GM18861 (cell line): ENCODE measurements at regions not wholly inside any gene's neighbourhood (a gene's known extent, or its start where the extent isn't known, plus 50 kb on each side); places are given as distances from the start of the nearest gene placed in this dataset.
"Not testable (repeated sequence)": the region's sequence is repeated elsewhere in the genome, so short reads cannot be mapped to it uniquely, and the experiment has no call there.

Source experiments
- ATAC-seq: cut with Tn5 transposase; IDR thresholded peaks from one replicate; pipeline ENCODE4 v1.9.1; 2021; ENCODE audit not compliant: unreplicated experiment

DNA sequence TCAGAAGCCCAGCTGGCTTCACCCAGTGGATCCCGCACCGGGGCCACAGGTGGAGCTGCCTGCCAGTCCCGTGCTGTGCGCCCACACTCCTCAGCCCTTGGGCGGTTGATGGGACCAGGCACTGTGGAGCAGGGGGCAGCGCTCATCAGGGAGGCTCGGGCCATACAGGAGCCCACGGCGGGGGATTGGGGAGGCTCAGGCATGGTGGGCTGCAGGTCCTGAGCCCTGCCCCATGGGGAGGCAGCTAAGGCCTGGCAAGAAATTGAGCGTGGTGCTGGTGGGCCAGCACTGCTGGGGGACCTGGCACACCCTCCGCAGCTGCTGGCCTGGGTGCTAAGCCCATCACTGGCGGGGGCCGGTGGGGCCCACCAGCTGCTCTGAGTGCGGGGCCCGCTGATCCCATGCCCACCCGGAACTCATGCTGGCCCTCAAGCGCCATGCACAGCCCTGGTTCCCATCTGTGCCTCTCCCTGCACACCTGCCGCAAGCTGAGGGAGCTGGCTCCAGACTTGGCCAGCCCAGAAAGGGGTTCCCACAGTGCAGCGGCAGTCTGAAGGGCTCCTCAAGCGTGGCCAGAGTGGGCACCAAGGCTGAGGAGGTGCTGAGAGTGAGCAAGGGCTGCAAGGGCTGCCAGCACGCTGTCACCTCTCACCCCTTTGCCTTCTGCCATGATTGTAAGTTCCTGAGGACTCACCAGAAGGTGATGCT is 705.1 kb downstream of the STPG2 start:
- not testable (repeated sequence) for ATAC-seq

DNA sequence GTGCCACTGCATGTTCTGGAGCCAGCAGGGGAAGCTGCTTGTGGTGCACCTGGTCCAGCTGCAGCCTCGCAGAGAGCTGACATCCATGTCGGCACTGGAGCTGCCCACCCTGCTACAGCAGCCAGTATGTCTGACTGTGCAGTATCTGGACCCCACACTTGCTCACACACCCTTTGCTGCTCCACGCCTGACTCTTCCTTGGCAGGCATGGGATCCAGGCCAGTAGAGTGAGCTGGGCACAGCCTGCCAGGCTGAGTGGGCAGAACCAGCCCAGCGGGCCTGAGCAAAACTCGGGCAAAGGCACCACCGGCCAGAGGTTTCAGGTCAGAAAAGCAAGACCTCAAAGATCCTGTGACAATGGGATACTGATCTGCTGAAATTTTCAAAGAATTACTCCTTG is 690.1 kb downstream of the STPG2 start:
- ATAC-seq: no peak

DNA sequence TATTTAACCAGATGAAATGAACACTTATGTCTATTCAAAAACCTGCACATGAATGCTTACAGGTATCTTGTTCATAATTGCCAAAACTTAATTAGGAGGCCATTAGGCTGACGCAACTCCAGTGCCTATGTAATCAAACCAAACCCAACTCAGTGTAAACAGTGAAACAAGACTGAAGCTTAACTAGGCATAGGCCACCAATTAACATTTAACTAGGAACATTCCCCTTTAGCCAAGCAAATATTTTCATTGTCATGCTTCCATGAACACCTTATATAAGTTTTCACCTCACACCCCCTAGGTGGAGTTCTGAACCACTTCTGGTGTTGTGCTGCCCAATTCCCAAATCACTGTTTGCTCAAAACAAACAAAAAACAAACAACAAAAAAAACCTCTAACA is 686.0 kb downstream of the STPG2 start:
- ATAC-seq: no peak

DNA sequence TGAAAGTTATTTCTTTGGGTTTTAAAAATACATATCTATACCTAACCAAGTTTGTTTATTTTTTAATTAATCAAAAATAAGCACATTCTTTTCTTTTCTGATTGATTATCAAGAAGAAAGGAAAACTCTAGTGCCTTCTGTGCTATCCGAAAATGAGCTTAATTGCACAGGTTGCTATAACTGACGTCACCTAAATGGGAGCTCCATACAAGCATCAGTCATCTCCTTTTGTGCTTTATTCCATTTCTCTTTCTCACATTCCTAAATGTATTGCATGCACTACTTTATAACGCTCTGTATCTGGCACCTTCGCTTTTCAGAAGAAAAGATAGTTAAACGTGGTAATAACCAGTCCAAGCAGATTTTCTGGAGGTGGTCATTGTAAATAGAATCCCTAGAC is 675.0 kb downstream of the STPG2 start:
- ATAC-seq: no peak

DNA sequence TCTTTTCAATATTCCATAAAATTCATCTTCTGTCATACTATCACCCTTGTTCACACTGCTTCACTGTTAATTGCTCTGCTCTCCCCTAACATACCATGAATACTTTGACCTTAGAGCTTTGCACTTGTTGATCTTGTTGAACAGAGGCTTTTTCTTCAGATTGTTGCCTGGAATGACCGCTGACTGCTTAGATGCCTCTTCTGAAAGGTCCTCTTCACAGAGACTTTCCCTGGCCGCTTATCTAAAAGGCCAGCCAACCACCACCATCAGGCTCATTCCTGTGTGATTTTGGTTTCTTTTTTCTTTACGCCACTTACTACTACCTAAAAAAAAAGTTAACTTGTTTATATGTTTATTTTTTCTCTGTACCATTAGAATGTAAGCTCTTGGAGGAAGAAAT is 667.7 kb downstream of the STPG2 start:
- no peak for ATAC-seq

DNA sequence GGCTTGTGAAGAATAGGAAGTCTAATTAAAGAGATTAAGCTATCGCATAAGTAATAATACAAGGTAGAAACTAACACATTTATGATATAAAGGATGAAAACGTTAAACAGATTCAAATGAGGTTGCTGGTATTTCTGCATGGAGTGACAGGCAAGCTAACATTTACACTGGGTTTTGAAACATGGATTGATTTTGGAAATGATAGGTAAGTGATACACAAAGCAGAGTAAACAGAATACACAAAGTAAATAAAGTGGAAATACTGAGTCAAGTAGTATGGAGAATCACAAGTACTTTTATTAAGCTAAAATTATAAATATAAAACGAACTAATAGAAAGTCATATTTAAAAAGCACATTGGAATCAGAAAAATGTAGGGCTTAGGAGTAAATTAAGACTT is 665.3 kb downstream of the STPG2 start:
- ATAC-seq: no peak

DNA sequence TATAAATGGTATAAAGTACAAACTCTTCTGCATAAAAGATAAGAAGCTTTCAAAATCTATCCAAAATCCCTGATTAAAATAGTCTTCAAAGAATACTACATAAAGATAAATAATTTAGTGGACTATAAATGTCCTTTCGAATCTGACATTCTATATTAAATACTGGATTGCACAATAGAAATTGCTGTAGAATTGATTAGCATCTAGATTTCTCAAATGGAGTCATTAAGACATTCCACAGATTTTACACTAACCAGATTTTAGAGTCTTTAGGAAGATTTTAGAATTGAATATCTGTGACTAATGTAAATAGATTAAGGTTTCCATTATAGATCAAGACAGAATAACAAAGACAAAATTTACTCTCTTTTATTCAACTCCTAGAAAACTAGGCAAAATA is 663.9 kb downstream of the STPG2 start:
- no peak for ATAC-seq

DNA sequence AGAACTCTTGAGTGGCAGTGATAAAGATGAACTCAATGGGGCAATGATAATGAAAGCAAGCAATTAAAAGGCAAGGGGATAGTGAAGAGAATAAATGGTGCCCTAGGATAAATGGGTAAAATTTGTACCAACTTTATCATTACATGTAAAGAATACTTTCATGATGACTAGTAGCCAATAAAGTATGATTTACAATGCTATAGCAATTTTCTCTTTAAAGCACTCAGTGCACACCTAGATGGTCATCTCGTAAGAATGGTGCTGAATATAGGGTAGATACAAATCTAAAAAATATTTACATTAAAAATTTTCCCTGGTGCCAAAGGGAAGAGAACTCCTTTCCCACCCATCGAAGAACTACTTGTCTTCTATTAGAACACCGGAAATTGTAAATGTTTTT is 651.4 kb downstream of the STPG2 start:
- ATAC-seq: no peak

DNA sequence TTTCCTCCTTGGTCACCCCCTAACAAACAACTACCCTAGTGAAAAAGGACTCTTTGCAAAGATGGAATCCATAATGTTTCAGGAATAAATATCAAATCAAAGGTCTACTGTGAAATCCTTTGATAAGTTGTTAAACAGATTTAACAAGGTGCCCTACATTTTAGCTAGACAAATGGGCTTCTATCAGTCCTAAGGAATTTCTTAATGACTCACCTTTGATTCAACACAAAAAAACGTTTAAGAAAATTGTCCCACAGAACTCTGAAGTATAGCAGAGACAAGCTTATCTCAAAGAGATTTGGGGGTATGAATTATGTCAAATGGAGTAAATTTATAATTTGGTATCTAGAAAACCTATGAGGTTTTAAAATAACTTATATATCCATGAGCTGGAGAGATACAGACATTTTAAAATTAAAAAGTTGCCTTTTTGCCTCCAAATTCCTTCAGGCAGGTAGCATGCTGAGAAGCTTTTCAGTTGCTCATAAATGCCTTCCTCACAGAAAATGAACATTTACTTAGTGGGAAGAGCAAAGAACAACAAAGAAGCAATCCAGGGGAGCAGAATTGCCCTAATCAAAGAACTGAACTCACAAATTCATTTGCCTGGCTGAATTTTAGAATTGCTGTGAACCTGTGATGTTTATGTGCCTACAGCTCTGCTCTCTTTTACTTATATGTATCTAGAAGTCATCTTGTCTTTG is 649.3 kb downstream of the STPG2 start:
- no peak for ATAC-seq

DNA sequence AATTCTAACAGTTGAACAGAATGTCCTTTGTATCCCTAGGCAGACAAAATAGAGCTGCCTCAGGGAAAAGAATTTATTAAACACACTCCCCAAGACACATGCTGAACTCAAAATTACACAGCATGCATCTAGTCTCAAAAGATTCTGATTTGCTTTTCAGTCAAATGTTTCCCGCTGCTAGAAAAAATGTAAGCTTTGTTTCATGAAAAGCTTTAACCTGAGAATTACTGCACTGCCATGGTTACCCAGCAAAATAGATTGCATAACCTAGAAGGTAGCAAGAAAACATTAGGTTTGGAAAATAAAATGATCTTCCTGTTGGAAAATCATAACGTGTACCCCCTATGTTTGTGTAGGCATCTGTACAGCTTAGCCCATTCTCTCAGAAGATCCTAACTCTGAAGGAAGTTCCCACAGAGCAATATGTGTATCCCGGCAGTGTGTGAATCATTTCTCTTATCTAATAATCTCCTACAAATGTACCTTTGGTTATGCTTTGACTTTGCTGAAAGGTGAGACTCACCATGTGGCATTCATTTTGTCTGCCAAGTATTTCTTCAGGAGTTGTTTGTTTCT is 646.9 kb downstream of the STPG2 start:
- ATAC-seq: no peak

DNA sequence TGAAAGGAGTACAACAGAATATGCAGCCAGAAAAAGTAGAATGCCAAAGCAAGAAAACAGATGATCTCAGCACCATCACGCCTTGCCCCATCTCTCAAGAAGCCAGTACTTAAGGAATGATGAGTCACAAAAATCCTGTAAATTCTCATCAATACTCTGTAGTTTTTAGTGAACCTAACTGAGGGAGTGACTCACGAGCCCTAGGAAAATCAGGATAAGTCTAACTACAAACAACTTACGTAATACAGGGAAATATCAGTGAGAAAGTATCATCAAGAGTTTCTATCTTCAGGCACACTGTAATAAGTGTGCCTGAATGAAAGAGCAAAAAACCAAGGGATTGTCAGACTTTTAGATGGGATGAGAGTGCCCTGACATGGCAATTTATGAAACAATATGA is 644.4 kb downstream of the STPG2 start:
- no peak for ATAC-seq

DNA sequence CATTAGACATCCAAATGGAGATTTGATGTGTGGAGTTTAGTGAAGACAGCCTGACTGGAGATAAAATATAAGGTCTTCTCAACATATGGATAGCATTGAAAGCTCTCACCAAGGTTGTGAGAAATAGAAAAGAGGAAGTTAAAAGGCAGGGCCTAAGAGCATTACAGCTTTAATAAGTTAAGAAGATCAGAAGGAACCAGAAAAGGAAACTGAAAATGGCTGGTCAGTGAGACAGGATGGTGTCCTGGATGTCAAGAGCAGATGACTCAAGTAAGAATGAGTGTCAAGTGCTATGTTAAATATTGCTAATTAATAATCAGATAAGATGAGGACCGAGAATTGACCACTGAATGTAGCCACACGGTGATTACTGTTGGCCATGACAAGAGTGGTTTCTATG is 642.9 kb downstream of the STPG2 start:
- ATAC-seq: peak; percentile 99

DNA sequence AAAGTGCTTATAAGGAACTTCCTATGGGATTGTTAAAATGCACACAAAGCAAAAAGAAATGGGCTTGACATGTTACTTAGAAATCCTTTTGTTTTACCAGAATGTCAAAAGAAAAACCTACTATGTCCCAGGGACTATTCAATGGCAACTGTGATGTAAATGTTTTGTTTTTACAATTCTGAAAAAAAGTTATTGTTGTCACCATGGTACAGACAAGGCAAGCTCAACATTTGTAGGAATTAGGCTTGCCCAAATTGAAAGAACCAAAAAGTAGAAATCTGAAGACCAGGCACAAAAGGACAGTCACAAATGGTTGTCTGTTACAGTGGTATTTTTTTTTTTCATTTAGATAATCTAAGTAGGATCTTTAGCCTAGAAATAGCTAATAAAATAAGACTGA is 638.6 kb downstream of the STPG2 start:
- no peak for ATAC-seq

DNA sequence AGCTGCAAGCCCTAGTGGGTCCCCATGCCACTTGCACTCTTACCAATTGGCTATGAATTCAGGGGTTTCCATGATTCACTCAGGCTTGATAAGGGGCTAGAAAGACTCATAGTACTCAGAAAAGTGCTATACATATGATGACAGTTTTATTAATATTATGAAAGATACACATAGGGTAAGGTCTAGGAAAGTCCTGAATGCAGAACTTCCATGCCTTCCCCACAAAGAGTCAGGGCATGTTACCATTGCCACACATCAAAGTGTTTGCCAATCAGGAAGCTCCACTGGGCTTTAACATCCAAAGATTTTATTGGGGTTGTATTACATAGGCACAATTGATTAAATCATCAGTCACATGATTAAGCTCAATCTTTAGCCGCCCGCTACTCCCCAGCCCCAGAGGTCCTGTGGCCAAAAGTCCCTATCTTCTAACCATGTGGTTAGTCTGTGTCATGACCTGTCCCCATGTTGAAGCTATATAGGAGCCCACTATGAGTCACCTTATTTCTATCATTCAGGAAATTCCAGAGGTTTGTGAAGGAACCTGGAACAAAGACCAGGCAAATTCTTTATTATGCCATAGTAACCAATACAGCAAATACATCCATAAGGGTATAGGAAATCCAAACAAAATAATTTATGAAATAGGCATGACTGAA is 635.6 kb downstream of the STPG2 start:
- no peak for ATAC-seq
